Epithelial cell of esophagus (primary cell): ENCODE measurements at regions not wholly inside any gene's neighbourhood (a gene's known extent, or its start where the extent isn't known, plus 50 kb on each side); places are given as distances from the start of the nearest gene placed in this dataset.

Experiments used
- DNase-seq: peaks from one replicate; pipeline ENCODE4 v3.0.0; 2010; ENCODE audit warnings: low read depth
- H3K4me3 ChIP-seq: 2 replicates; pipeline ENCODE4 v1.5.1; 2011; ENCODE audit warnings: mild to moderate bottlenecking, low read length, control low read depth
- CTCF ChIP-seq: IDR thresholded peaks from 2 replicates; pipeline ENCODE4 v1.5.1; 2011; ENCODE audit warnings: low read depth, mild to moderate bottlenecking, low read length, control low read depth, inconsistent platforms; ENCODE audit not compliant: insufficient read depth; ENCODE audit errors: missing control alignments

GRCh38 chr1:194151056-194151455 lies 964.6 kb upstream of the B3GALT2 start:
- no peak for TF ChIP-seq CTCF
- H3K4me3 ChIP-seq, result no peak overlapping the region
- no peak for DNase-seq

- DNase-seq, result no peak
- TF ChIP-seq CTCF, result no peak
- H3K4me3 ChIP-seq, result no peak overlapping the region
Observed at GRCh38 chr1:194150242-194150641, 963.8 kb upstream of the B3GALT2 start.

- no peak overlapping the region for H3K4me3 ChIP-seq
- TF ChIP-seq CTCF, result no peak
- DNase-seq, result no peak
Observed at GRCh38 chr1:194133152-194133551, 946.7 kb upstream of the B3GALT2 start.

- no peak overlapping the region for H3K4me3 ChIP-seq
- TF ChIP-seq CTCF, result no peak
- no peak for DNase-seq
Observed at GRCh38 chr1:194118086-194118485, 931.7 kb upstream of the B3GALT2 start.

- no peak for DNase-seq
- H3K4me3 ChIP-seq, result no peak overlapping the region
- TF ChIP-seq CTCF, result no peak
Observed at GRCh38 chr1:194117582-194117981, 931.2 kb upstream of the B3GALT2 start.

- no peak for DNase-seq
- no peak for TF ChIP-seq CTCF
- H3K4me3 ChIP-seq, result no peak overlapping the region
Observed at GRCh38 chr1:194114288-194114687, 927.9 kb upstream of the B3GALT2 start.

GRCh38 chr1:194105381-194105780 lies 919.0 kb upstream of the B3GALT2 start:
- H3K4me3 ChIP-seq, result no peak overlapping the region
- no peak for TF ChIP-seq CTCF
- no peak for DNase-seq
